GM23338 (cell line): ENCODE measurements at regions not wholly inside any gene's neighbourhood (a gene's known extent, or its start where the extent isn't known, plus 50 kb on each side); places are given as distances from the start of the nearest gene placed in this dataset.

ENCODE experiments used
- EZH2 ChIP-seq: fragments of 200-600 bp; sonication (generic); IDR thresholded peaks from one replicate; pipeline ENCODE4 v1.8.0; 2017; ENCODE audit warnings: antibody characterized with exemption, mild to moderate bottlenecking, low read depth; ENCODE audit not compliant: unreplicated experiment
- EZH2phosphoT487 ChIP-seq: fragments of 200-600 bp; sonication (generic); IDR thresholded peaks from one replicate; pipeline ENCODE4 v1.8.1; 2018; ENCODE audit warnings: antibody characterized with exemption; ENCODE audit not compliant: unreplicated experiment
- JUNB ChIP-seq: IDR thresholded peaks from one replicate; pipeline ENCODE4 v1.6.1; 2016; ENCODE audit warnings: antibody characterized with exemption; ENCODE audit not compliant: unreplicated experiment
- POLR2AphosphoS5 ChIP-seq: IDR thresholded peaks from 2 replicates; pipeline ENCODE4 v1.6.1; 2016; ENCODE audit warnings: antibody characterized with exemption, low read depth
- TF ChIP-seq, protein P1 (sequence below), 2 experiments: fragments of 200-600 bp in 1 of 2; sonication (generic) in 1 of 2; conservative IDR thresholded peaks; 2 replicates each; pipeline versions ENCODE4 v1.5.1 to v1.6.1; 2016 to 2017; ENCODE audit warnings: antibody characterized with exemption in 2 of 2, low read depth in 2 of 2, mild to moderate bottlenecking in 2 of 2, moderate library complexity in 1 of 2

DNA sequence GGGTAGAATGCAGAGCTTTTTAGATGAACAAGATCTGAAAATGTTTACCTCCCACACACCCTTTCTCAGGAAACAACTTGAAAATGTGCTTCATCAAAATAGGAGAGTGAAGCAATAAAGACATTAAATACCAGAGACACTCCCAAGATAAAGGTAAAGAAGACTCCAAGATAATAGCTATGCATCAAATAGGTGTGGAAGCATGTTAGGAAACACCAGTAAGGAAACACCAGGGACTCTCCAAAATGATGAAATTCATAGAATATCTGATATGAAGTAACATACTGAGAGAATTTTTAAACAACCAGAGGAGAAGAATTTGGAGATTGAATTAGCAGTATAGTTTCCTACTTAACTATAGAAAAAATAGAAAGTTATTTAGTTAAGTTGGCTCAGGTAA lies 57.0 kb downstream of the OR10A6 start:
- TF ChIP-seq, protein P1, sequence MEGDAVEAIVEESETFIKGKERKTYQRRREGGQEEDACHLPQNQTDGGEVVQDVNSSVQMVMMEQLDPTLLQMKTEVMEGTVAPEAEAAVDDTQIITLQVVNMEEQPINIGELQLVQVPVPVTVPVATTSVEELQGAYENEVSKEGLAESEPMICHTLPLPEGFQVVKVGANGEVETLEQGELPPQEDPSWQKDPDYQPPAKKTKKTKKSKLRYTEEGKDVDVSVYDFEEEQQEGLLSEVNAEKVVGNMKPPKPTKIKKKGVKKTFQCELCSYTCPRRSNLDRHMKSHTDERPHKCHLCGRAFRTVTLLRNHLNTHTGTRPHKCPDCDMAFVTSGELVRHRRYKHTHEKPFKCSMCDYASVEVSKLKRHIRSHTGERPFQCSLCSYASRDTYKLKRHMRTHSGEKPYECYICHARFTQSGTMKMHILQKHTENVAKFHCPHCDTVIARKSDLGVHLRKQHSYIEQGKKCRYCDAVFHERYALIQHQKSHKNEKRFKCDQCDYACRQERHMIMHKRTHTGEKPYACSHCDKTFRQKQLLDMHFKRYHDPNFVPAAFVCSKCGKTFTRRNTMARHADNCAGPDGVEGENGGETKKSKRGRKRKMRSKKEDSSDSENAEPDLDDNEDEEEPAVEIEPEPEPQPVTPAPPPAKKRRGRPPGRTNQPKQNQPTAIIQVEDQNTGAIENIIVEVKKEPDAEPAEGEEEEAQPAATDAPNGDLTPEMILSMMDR (conservative IDR thresholded peaks at IDR 0.05; ENCODE audit: low read depth in 2 of 2), result no peak
- no peak for TF ChIP-seq POLR2AphosphoS5
- TF ChIP-seq EZH2, result no peak
- TF ChIP-seq EZH2phosphoT487, result no peak
- no peak for TF ChIP-seq JUNB
